ENCODE measurements at regions not wholly inside any gene's neighbourhood (a gene's known extent, or its start where the extent isn't known, plus 50 kb on each side); places are given as distances from the start of the nearest gene placed in this dataset.
"Not testable (repeated sequence)": the region's sequence is repeated elsewhere in the genome, so short reads cannot be mapped to it uniquely, and the experiment has no call there.

DNA sequence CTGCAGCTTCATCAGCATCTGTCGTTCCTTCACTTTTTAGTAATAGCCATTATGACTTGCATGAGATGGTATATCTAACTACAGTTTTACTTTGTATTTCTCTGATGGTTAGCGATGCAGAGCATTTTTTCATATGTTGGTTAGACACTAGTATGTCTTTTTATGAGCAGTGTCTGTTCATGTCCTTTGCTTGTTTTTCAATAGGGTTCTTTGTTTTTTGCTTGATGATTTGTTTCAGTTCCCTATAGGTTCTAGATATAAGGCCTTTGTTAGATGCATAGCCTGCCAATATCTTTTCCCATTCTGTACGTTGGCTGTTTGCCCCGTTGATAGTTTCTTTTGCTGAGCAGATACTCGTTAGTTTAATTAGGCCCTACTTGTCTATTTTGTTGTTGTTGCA lies 487.2 kb upstream of the BCHE start:
- DNase-seq (ENCODE audit: low read depth, low spot score) = no peak

GRCh38 chr3:166322391-166322790 lies 485.2 kb upstream of the BCHE start:
- DNase-seq (ENCODE audit: low read depth, low spot score) = no peak

DNA sequence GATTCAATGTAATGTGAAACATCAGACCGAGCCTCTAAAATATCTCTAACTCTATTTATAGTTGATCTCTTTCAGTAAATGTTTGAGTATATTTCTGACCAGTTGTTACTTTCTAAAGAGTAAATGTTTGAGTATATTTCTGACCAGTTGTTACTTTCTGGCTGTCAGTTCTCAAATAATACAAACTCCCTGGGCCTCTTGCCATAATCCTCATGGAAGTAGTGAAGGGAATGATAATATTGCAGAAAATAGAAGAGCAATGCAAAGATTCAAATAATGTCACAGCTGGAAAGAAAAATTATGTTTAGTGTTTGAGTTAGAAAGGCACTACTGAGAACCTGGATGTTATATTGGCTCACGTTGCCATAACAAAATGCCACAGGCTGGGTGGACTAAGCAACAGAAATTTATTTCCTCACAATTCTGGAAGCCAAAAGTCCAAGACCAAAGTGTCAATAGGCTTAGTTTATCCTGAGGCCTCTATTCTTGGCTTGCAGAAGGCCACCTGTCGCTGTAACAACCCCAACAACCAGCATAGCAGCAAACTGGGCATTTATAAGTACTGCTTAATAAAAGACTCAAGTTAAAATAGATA lies 470.6 kb upstream of the BCHE start:
- no peak for DNase-seq (ENCODE audit: low read depth, low spot score)

- DNase-seq (ENCODE audit: low read depth, low spot score) = no peak
Observed at GRCh38 chr3:166304584-166304983, 467.4 kb upstream of the BCHE start.

DNA sequence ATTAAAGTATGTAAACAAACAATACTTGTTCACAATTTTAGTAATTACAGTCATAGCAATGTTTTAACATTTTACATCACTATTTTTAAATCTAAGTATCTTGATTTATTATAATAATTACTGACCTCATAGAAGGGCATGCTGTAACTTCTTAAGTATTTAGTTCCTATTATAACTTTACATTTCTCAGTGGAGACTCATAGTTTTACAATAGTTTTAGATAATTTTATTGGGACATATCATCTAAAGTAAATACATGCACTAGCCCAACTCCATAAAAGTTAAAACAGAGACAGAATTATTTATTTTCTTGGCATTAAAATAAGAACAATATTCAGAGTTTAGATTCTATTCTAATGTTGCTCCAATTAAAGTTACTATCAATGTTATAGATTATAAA lies 466.5 kb upstream of the BCHE start:
- DNase-seq (ENCODE audit: low read depth, low spot score) = no peak

- DNase-seq (ENCODE audit: low read depth, low spot score) = no peak
Observed at GRCh38 chr3:166302331-166302730, 465.1 kb upstream of the BCHE start.

- DNase-seq (ENCODE audit: low read depth, low spot score) = no peak
Observed at GRCh38 chr3:166296179-166296783, 459.1 kb upstream of the BCHE start.

DNA sequence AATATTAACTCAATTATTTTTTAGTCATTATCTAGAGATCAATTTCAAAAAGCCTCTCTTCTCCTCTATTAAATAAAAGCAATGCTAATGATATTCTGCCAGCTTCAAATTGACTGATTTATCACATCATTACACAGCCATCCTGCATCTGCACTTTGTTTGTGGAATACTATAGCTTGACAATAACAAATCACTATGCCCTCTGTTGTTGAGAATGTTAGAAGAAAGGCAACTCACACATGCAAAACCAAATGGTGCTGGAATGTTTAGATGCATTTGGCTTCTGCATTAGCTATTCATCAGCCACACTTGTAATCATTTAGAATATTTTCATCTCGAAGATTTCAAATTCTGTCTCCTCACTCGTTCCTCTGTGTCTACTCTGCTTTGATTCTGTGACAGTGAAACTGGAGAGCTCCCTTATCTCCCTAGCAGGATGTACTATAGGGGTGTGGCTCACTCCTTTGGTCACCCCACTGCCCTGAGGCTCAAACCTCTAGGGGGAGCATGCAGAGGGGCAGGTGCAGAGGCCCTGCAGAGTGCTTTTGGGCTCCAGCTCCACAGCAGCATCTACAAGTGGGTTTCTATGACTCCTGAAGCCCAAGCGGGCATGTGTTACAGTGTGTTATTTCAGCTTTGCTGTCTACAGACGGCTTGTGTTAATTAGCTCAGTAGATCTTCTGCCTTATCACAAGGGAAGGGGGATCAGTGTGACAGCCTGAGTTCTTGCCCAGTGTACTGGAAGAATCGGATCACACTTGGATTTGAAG lies 454.1 kb upstream of the BCHE start:
- no peak for DNase-seq (ENCODE audit: low read depth, low spot score)

DNA sequence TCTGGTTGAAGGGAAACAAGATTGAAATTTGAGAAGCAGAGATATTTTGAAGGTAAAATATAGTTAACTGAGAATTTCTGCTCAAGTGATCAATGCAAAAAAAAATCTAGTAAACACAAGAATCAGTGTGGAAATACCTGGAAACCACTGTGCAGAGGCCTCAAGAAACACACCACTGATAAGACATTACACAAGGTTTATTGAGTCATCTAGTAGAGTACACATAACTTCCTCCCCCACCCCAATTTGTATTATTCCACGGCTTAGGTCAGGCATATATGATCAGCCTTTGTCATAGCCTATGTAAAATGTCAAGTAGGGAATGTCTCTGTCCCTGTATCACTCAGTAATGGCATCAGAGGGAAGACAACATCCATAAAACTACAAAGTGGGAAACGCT lies 447.8 kb upstream of the BCHE start:
- peak; percentile 25 for DNase-seq (ENCODE audit: low read depth, low spot score)

GRCh38 chr3:166283840-166284239 lies 446.6 kb upstream of the BCHE start:
- DNase-seq (ENCODE audit: low read depth, low spot score) = peak; percentile 90

GRCh38 chr3:166282931-166283330 lies 445.7 kb upstream of the BCHE start:
- no peak for DNase-seq (ENCODE audit: low read depth, low spot score)

- no peak for DNase-seq (ENCODE audit: low read depth, low spot score)
Observed at GRCh38 chr3:166279636-166280035, 442.4 kb upstream of the BCHE start.

DNA sequence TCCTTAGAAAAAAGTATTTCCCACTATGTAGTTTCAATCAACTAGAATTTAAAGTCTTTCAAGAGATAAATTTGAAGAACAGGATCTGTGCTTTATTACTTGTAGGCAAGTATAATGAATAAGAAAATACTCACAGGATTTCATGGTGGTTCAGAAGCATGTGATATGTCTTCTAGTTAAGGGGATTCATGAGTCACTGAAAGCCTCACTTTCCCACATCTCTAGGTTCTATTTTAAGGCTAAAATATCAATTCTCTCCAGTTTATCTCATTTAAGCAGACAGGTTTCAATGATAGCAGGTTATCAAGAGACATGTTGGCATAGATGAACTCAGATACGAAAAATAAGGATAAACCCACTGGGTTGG lies 437.8 kb upstream of the BCHE start:
- no peak for DNase-seq (ENCODE audit: low read depth, low spot score)

DNA sequence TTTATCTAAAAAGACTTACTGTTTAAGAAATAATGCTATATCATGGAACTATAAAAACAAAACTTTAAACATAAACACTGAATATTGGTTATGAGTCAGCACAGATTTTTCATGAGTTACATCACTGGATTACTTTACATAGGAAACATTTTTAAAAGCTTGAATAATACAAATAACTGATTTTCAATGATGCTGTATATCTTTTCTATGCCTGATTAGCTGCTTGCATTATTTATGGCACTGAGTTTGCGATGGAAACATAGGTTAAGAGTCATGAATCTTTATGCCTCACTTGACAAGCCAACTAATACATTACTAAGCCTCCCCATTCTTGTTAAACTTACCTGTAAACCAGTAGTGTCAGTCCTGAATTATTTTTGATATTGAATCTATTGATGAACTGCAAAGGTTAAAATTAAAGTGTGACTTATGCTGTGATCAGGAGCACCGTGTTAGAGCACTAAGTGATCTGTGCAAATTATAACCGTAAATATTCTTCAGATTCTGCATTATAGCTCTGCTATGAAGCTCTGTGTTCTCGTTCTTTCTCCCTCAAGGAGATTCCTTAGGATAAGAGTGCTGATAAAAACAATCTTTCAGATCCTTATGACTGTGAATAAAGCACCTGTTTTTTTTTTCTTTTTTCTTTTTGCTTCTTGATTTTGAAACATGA lies 437.3 kb upstream of the BCHE start:
- peak; percentile 9 for DNase-seq (ENCODE audit: low read depth, low spot score)

DNA sequence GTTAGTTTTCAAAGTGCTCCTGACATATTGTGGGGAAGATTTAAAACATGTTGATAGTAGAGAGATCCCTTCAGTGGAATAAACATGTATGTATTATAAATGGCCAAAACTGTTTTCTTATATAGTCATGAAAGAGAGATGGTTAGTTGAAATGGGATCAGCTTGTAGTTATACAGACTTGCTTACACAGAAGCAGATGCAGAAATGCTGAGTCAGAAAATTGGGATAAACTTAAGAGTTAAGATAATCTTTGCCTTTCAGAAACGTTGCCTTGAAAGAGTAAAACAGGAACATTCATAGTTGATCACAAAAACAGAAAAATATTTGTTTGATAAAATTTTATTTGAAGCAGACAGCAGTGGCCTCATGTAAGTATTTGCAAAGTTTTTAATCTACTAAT lies 433.2 kb upstream of the BCHE start:
- DNase-seq (ENCODE audit: low read depth, low spot score) = no peak

DNA sequence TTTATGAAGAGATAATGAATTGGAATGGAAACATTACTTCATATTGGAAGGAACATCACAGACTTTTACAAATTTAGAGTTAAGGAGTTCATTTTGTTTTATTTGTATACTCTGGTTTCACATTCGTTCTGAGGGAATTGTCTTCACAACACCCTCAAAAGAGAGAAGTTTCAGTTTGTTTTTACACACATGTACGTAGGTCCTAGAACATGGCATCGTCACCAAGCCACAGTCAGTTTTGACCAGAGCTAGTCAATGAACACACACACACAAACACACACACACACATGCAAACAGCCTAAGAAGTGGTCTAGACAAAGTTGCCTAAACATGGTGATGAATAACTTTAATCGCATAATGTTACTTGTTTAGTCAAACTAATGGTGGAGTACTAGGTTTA lies 427.9 kb upstream of the BCHE start:
- DNase-seq (ENCODE audit: low read depth, low spot score) = no peak

DNA sequence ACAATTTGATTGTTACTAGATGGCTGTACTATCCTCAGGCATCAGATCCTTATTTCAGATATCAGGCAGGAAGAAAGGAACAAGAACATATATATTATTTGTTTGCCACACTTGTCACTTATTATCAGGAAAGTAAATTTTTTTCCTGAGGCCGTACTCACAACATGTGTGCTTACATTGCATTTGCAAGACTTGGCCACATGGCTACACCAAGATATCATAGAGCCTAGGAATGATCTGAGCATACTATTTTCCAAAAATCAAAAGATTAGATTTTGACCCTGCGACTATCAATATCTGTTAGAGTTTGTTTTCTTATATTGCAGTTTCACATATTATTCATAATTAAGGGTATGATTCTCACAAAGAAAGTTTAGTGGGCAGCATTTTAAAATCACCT lies 426.2 kb upstream of the BCHE start:
- DNase-seq (ENCODE audit: low read depth, low spot score) = no peak

DNA sequence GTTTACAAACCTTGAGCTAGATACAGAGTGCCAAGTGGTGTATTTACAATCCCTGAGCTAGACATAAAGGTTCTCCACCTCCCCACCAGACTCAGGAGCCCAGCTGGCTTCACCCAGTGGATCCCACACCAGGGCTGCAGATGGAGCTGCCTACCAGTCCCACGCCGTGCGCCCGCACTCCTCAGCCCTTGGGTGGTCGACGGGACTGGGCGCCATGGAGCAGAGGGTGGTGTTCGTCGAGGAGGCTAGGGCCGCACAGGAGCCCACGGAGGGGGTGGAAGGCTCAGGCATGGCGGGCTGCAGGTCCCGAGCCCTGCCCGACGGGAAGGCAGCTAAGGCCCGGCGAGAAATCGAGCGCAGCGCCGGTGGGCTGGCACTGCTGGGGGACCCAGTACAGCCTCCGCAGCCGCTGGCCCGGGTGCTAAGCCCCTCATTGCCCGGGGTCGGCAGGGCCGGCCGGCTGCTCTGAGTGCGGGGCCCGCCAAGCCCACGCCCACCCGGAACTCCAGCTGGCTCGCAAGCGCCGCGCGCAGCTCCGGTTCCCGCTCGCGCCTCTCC lies 421.1 kb upstream of the BCHE start:
- DNase-seq (ENCODE audit: low read depth, low spot score) = not testable (repeated sequence)

GRCh38 chr3:166257715-166258114 lies 420.5 kb upstream of the BCHE start:
- DNase-seq (ENCODE audit: low read depth, low spot score) = no peak

GRCh38 chr3:166248784-166249183 lies 411.6 kb upstream of the BCHE start:
- DNase-seq (ENCODE audit: low read depth, low spot score) = no peak

DNA sequence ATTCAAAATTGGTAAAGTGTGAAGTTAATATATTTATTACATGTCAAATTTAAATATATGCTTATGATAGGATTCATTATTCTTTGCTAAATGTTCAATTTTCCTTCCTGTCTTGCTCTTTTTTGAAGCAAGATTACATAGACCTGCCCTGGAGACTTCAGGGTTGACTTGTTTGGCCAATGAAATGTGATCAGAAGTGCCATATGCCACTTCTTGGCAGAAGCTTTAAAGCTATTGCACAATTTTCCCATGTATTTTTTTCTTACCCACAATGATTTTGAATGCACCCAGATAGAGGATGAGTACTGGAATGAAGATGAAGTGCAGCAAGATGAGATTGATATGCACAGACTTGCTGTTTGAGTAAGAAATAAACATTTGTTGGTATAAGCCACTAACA lies 406.3 kb upstream of the BCHE start:
- DNase-seq (ENCODE audit: low read depth, low spot score) = no peak

- no peak for DNase-seq (ENCODE audit: low read depth, low spot score)
Observed at GRCh38 chr3:166223120-166223519, 385.9 kb upstream of the BCHE start.
